Keratinocyte (primary cell): ENCODE measurements at regions not wholly inside any gene's neighbourhood (a gene's known extent, or its start where the extent isn't known, plus 50 kb on each side); places are given as distances from the start of the nearest gene placed in this dataset.

Experiments
- EZH2 ChIP-seq: IDR thresholded peaks from one replicate; pipeline ENCODE4 v1.6.1; 2012; ENCODE audit warnings: inconsistent platforms, mild to moderate bottlenecking, low read length, moderate library complexity
- TF ChIP-seq, protein P1 (sequence below), 3 experiments: IDR thresholded peaks in 1 of 3; conservative IDR thresholded peaks in 1 of 3; optimal IDR thresholded peaks in 1 of 3; 2 replicates in 2 of 3; 3 replicates in 1 of 3; pipeline versions ENCODE3 to v1.5.1; 2011; ENCODE audit warnings: low read length in 3 of 3, mild to moderate bottlenecking in 3 of 3, moderate library complexity in 2 of 3, control low read depth in 1 of 3, inconsistent platforms in 1 of 3; ENCODE audit not compliant: insufficient read depth in 2 of 3; ENCODE audit errors: extremely low read depth in 1 of 3

GRCh38 chr1:218679988-218680748, 335.0 kb downstream of the TGFB2 start:
- TF ChIP-seq, protein P1, sequence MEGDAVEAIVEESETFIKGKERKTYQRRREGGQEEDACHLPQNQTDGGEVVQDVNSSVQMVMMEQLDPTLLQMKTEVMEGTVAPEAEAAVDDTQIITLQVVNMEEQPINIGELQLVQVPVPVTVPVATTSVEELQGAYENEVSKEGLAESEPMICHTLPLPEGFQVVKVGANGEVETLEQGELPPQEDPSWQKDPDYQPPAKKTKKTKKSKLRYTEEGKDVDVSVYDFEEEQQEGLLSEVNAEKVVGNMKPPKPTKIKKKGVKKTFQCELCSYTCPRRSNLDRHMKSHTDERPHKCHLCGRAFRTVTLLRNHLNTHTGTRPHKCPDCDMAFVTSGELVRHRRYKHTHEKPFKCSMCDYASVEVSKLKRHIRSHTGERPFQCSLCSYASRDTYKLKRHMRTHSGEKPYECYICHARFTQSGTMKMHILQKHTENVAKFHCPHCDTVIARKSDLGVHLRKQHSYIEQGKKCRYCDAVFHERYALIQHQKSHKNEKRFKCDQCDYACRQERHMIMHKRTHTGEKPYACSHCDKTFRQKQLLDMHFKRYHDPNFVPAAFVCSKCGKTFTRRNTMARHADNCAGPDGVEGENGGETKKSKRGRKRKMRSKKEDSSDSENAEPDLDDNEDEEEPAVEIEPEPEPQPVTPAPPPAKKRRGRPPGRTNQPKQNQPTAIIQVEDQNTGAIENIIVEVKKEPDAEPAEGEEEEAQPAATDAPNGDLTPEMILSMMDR (optimal IDR thresholded peaks at IDR 0.05 in 1 of 3, IDR thresholded peaks at IDR 0.05 in 1 of 3, conservative IDR thresholded peaks at IDR 0.05 in 1 of 3; ENCODE audit: extremely low read depth in 1 of 3, insufficient read depth in 2 of 3, low read length in 3 of 3), result no peak
- no peak for TF ChIP-seq EZH2
